ENCODE measurements at regions not wholly inside any gene's neighbourhood (a gene's known extent, or its start where the extent isn't known, plus 50 kb on each side); places are given as distances from the start of the nearest gene placed in this dataset.

GRCh38 chr5:111854186-111854585 is 97.2 kb upstream of the NREP start:
- Mint-ChIP-seq H3K27ac (no peak overlapping the region), H3K4me1 (peaks cover 6% of the 10 kb centered on the region; the same call in 2 of the 3 replicates), H3K36me3 (ENCODE audit: low read depth) (no peaks in the 10 kb centered on the region), H3K27me3 (ENCODE audit: insufficient read depth, low read depth, poor library complexity) (no peaks in the 10 kb centered on the region), H3K9me3 (no peaks in the 10 kb centered on the region), H3K4me3 (no peak overlapping the region)
- TF ChIP-seq ZNF331 (CRISPR knock-in tag; IDR thresholded peaks at IDR 0.05; ENCODE audit: low read depth) (no peak), EZH2 (IDR thresholded peaks at IDR 0.05; ENCODE audit: low read depth, unreplicated experiment) (no peak), JUNB (IDR thresholded peaks at IDR 0.05; ENCODE audit: unreplicated experiment) (no peak), ZNF114 (CRISPR knock-in tag; IDR thresholded peaks at IDR 0.05) (no peak), ETS1 (IDR thresholded peaks at IDR 0.05) (no peak), CREB1 (CRISPR knock-in tag; IDR thresholded peaks at IDR 0.05; ENCODE audit: low read depth) (no peak), STAT1 (IDR thresholded peaks at IDR 0.05; ENCODE audit: unreplicated experiment) (no peak), REST (IDR thresholded peaks at IDR 0.05; ENCODE audit: unreplicated experiment) (no peak), EZH2phosphoT487 (IDR thresholded peaks at IDR 0.05; ENCODE audit: unreplicated experiment) (no peak), CTCF (conservative IDR thresholded peaks at IDR 0.05; ENCODE audit: low read depth in 2 of 2) (no peak), POLR2AphosphoS5 (IDR thresholded peaks at IDR 0.05; ENCODE audit: low read depth) (no peak), ZNF462 (CRISPR knock-in tag; IDR thresholded peaks at IDR 0.05) (no peak), NANOG (IDR thresholded peaks at IDR 0.05; ENCODE audit: borderline replicate concordance) (no peak)
- Histone ChIP-seq H3K79me2 (replicated peaks; ENCODE audit: insufficient read depth) (no peaks in the 10 kb centered on the region), H3K4me3 (no peak overlapping the region), H3F3A (replicated peaks; ENCODE audit: low read depth) (no peaks in the 10 kb centered on the region), H3K4me1 (ENCODE audit: insufficient read depth) (peaks cover 4% of the 10 kb centered on the region), H3K9me2 (ENCODE audit: insufficient read depth) (no peaks in the 10 kb centered on the region), H3K36me3 (ENCODE audit: insufficient read depth) (no peaks in the 10 kb centered on the region), H4K20me1 (replicated peaks; ENCODE audit: insufficient read depth) (no peaks in the 10 kb centered on the region), H3K27me3 (ENCODE audit: insufficient read depth) (no peaks in the 10 kb centered on the region), H3K27ac (ENCODE audit: low read depth) (no peak overlapping the region), H3K4me2 (no peak overlapping the region), H2AFZ (no peak overlapping the region)
- DNase-seq (ENCODE audit: low spot score) (no peak), ATAC-seq (no peak; the same call in 2 of the 3 replicates)

Data from GM23338 (cell line).